ENCODE measurements at regions not wholly inside any gene's neighbourhood (a gene's known extent, or its start where the extent isn't known, plus 50 kb on each side); places are given as distances from the start of the nearest gene placed in this dataset.

DNA sequence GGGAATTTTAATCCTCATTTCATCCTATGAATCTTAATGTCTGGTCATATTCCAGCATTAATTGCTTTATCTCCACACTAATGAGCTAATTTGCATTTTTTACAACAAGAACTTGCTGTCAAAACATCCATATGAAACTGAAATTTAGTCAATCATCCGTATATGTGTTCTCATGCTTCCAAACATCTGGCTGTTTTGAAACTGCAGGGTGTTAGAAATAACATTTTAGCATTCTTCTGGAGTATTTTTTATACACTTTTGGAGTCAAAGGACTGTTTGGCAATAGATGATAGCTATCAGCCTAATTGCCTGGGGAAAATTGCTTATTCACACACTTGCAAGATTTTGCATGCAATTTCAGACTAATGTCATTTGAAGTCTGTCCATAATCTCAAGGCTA is 1639.3 kb downstream of the KCNT2 start:
- TF ChIP-seq, protein P1, sequence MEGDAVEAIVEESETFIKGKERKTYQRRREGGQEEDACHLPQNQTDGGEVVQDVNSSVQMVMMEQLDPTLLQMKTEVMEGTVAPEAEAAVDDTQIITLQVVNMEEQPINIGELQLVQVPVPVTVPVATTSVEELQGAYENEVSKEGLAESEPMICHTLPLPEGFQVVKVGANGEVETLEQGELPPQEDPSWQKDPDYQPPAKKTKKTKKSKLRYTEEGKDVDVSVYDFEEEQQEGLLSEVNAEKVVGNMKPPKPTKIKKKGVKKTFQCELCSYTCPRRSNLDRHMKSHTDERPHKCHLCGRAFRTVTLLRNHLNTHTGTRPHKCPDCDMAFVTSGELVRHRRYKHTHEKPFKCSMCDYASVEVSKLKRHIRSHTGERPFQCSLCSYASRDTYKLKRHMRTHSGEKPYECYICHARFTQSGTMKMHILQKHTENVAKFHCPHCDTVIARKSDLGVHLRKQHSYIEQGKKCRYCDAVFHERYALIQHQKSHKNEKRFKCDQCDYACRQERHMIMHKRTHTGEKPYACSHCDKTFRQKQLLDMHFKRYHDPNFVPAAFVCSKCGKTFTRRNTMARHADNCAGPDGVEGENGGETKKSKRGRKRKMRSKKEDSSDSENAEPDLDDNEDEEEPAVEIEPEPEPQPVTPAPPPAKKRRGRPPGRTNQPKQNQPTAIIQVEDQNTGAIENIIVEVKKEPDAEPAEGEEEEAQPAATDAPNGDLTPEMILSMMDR (IDR thresholded peaks at IDR 0.05; ENCODE audit: extremely low read depth in 1 of 2, insufficient read depth in 1 of 2, low read depth in 1 of 2, low read length in 2 of 2), result no peak
- TF ChIP-seq EZH2 (IDR thresholded peaks at IDR 0.05; ENCODE audit: borderline replicate concordance, low read depth, low read length, severe bottlenecking), result no peak
- TF ChIP-seq POLR2A (IDR thresholded peaks at IDR 0.05; ENCODE audit: low read depth, low read length), result no peak
- no peak for TF ChIP-seq POLR2AphosphoS5 (IDR thresholded peaks at IDR 0.05; ENCODE audit: insufficient read depth, low read depth, low read length)
- TF ChIP-seq, protein P2, sequence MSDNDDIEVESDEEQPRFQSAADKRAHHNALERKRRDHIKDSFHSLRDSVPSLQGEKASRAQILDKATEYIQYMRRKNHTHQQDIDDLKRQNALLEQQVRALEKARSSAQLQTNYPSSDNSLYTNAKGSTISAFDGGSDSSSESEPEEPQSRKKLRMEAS (IDR thresholded peaks at IDR 0.05; ENCODE audit: insufficient read depth, insufficient read length), result no peak
- TF ChIP-seq MYC (IDR thresholded peaks at IDR 0.05; ENCODE audit: low read depth, low read length), result no peak
- TF ChIP-seq JUN (IDR thresholded peaks at IDR 0.05; ENCODE audit: borderline replicate concordance, insufficient read depth, insufficient read length, low read depth), result no peak
- no peak for TF ChIP-seq FOS (IDR thresholded peaks at IDR 0.05; ENCODE audit: borderline replicate concordance, insufficient read depth, low read length)
